CD4-positive, alpha-beta T cell treated with Interleukin-2 at 100 ng/mL for 4 hours (primary cell): ENCODE measurements at regions not wholly inside any gene's neighbourhood (a gene's known extent, or its start where the extent isn't known, plus 50 kb on each side); places are given as distances from the start of the nearest gene placed in this dataset.
"Not testable (repeated sequence)": the region's sequence is repeated elsewhere in the genome, so short reads cannot be mapped to it uniquely, and the experiment has no call there.

Experiments
- DNase-seq: peaks from one replicate; pipeline ENCODE4 v3.0.0-alpha.2; 2020; ENCODE audit warnings: low spot score

GRCh38 chr16:75924397-75924796, 198.1 kb upstream of the CPHXL start:
- DNase-seq, result no peak

- DNase-seq, result no peak
Observed at GRCh38 chr16:75927810-75928209, 201.5 kb upstream of the CPHXL start.

DNA sequence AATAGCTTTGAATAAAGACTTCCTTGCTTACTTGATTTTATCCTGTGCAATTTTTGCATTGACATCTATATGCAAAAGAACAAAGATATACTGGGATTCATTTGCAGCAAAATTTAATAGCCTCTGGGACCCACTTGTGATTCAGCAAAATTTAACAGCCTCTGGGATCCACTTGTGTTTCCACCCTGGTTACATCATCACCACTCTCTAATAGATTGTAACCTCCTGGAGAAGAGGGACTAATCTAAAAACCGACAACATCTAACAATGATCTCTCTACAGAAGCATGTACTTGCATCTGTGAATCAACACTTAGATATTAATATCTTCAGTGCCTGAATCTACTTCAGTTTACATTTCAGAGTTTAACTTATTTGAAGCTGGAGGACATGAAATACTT, 202.0 kb upstream of the CPHXL start:
- no peak for DNase-seq

DNA sequence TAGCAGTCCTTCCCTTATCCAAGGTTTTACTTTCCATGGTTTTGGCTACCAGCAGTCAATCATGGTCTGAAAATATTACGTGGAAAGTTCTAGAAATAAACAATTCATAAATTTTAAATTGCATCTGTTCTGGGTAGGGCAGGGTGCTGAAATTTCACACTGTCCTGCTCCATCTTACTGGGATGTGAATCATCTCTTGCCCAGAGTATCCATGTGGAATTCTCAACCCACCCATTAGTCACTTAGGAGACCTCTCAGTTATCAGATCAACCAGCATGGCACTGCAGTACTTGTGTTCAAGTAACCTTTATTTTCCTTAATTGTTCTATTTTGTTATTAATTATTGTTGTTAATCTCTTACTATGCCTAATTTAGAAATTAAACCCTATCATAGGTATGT, 202.8 kb upstream of the CPHXL start:
- DNase-seq, result no peak

DNA sequence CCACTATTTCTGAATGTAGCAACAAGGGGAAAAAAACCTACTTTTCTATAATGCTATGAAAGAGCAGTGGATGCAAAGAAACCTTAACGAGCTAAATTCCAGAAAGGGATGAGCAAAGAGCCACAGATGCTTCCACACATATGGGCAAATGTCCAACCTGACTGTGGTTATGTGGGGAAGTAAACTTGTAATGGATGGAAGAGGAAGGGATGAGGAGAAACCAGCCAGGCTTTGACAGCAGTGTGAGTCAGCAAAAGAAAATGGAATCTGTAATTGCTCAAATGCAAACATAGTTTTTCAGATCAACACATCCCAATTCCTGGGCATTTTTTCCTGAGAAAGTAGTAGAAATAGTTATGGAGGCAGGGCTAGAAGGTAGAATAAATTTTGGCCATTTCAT, 204.8 kb upstream of the CPHXL start:
- DNase-seq, result no peak

DNA sequence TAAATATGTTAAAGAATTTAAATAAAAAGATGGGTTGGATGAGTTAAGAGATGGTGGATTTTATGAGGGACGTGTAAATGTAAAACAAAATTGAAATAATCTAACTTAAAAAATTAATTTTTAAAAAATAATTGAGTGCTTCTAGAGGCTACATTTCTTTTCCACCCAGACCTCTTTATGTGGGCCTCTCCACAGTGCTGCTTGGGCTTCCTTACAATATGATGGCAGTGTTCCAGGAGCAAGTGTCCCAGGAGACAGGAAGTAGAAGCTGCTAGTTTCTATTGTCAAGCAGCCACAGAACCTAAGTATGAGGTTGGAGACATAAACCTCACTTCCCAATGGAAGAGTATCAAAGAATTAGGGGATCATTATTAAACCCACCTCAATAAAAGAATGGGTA, 205.7 kb upstream of the CPHXL start:
- DNase-seq, result no peak

DNA sequence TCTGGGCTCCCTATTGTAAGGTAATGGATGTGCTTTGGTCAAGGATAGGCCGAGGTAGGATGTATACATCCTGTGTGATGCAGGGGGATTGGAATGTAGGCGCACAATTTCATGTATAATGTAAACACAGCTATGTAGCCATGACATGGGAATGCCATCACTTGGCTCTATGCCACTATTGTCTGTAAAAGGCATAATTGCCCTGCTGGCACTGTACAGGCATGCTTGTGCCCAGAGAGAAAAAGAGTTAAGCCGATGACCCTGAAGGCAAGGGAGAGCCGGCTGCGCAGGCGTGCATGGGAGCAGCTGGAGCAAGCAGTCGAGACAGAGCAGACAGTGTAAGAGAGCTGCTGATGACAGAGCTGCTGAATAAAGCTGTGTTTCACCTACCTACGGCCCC, 212.5 kb upstream of the CPHXL start:
- no peak for DNase-seq

DNA sequence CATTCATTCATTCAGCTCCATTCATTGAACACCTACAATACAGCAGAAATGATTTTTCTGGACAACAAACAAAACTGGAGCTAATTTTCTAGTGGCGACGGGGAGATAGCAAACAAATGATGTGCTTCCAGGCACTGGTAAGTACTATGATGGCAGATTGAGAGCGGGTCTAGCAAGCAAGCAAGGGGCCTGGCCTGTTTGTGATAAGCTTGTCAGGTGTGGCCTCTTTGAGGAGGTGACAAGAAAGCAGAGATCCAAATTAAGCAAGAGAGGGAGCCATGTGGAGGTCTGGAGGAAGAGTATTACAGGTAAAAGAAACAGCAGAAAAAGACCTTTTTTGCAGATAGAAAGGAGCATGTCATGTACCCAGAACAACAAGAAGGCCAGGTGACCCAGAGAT, 216.1 kb upstream of the CPHXL start:
- DNase-seq, result no peak

- DNase-seq, result no peak
Observed at GRCh38 chr16:75942936-75943335, 216.6 kb upstream of the CPHXL start.

DNA sequence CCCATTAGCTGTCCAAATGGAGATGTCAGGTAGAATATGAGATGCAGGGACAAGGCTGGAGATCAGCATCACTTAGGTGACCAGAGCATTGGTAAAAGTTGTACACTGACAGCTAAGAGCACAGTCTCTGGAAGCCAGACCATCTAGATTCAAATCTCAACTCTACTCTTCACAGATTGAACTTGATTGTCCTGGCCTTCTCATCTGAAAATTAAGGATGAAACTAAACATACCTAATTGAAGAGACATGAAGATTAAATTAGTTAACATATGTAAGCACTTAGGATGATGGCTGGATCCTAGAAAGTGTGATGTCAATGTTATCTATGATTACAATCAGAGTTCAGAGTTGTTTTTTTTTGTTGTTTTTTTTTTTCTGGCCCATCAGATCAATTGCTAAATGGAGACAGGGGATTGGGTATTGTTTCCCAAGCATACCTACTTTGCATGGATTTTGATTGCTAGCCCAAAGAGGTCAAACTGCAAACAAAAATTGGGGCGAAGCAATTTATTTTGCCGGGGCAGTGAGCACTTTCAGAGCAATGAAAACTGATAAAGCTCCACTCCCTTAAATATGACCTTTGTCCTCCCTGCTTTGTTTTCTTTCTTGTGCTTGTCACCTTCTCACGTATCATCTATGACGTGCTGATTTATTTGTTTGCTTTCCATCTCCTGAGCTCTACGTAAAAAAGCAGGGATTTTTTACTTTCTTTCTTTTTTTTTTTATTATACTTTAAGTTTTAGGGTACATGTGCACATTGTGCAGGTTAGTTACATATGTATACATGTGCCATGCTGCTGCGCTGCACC, 217.6 kb upstream of the CPHXL start:
- DNase-seq, result no peak

- DNase-seq, result no peak
Observed at GRCh38 chr16:75945916-75946457, 219.7 kb upstream of the CPHXL start.

DNA sequence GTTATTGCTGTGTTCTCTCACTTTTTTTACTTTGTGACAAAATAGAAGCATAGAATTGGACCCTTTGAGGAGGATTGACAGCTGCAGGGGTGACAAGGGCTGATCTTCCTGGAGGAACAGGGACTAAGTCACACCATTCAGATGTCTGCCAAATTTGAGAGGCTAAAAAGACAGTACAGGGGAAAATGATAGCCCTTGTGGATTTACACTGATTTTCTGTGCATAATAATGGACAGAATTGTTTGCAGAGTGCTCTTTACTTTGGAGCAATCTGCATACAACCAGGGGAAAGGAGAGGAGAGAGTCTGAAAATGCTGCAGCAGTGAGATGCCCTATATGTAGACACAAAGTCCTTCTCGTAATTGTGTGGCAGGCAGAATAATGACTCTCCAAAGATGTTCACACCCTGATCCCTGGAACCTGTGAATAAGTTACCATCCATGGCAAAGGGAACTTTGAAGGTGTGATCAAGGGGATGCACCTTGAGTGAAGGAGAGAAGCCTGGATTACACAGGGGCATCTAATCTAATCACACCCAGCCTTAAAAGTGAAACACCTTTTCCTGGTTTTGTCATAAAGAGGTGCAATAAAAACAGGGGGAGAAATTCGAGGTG, 221.4 kb upstream of the CPHXL start:
- DNase-seq, result no peak

DNA sequence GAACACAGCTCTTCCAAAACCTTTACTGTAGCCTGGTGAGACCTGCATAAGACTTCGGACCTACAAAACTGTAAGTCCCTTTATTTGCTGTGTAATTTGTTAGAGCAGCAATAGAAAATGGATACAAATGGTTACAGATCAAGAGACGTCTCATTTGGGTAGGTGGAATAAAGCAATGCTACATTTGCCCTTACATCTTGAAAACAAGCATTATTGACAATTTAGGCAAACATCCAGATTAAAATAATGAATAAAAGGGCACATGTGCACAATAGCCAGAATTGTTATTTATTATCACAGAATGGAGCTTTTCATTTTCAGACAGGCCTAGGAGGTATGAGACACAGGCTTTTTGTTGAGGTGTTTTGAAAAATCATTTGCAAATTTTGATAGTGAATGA, 222.2 kb upstream of the CPHXL start:
- no peak for DNase-seq

DNA sequence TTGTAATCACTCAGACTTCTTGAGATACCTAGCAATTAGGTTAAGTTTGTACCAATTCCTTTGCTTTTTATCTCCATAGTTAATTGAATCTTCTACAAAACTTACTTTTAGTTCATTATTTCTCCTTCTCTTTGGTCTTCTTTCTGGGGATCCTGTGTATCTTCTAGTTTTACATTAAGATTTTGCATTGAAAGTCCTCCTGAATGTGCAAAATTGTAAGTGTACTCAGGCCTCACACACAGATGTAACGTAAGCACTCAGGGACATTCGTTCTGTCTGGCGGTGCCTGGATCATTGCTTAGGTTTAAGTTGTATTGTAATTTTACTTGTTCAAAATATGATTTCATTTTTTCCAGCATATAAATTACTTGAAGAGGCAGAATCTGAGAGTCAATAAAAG, 222.6 kb upstream of the CPHXL start:
- DNase-seq, result no peak

DNA sequence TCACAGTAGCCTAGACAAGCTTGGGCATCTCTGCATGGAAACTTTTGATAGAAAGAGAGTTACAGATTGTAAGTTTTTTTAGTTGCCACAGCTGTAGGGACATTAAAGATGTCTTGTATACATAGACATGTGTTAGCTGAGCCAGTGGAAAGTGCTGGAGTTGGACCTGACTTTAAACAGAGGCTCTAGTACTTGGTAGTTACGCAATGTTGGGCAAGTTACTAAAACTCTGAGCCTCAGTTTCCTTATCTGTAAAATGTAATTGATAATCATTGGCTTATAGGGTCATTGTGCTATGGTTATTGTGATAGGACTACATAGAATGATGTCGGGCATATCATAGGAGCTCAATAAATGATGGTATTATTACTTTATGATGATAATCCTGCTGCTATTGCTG, 225.8 kb upstream of the CPHXL start:
- DNase-seq, result no peak

DNA sequence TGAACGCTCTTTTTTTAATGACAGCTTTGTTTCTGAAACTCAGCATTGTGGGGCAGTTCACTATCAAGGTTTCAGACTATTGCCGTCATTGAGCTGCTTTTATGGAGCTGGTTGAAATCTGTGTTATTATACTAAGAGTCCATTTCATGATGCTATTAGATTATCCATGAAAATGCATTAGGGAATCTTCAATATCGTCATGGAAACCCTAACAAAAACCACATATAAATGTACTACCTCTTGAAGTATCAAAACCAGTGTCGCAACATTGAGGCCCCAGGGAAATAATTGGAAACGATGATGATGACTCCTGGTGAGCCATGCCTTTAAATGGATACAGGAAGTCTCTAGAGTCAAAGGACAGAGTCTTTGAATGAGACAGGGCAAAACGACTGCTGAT, 231.6 kb upstream of the CPHXL start:
- no peak for DNase-seq

GRCh38 chr16:75965504-75966374, 239.4 kb upstream of the CPHXL start:
- no peak for DNase-seq

GRCh38 chr16:75969120-75969519, 242.8 kb upstream of the CPHXL start:
- not testable (repeated sequence) for DNase-seq

GRCh38 chr16:75971334-75971733, 245.0 kb upstream of the CPHXL start:
- no peak for DNase-seq

GRCh38 chr16:75983296-75983695, 257.0 kb upstream of the CPHXL start:
- DNase-seq, result no peak

GRCh38 chr16:75983741-75984381, 257.6 kb upstream of the CPHXL start:
- DNase-seq, result no peak

DNA sequence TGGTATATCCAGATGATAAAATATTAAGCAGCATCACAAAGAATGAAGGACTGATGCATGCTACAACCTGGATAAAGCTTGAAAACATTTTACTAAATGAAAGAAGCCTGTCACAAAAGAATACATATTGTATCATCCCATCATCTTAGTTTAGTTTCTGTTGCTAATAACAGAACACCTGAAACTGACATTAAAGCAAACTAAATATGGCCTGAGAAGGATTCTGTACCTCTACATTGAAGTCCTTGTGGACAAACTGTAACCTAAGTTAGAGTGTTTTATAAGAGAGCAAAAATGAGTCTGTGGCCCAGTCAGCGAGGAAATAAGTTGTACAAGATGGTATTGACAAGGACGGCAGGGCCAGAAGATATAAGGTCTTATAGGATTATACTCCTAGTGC, 261.0 kb upstream of the CPHXL start:
- no peak for DNase-seq
